Lower leg skin (tissue), 4 donors: ENCODE measurements at regions not wholly inside any gene's neighbourhood (a gene's known extent, or its start where the extent isn't known, plus 50 kb on each side); places are given as distances from the start of the nearest gene placed in this dataset.

ENCODE experiments used
- DNase-seq, 2 donors: peaks; one replicate each; pipeline ENCODE4 v3.0.0-alpha.2; 2019; ENCODE audit warnings: low spot score in 2 of 2
- H3K4me3 ChIP-seq: fragments of 200-600 bp; sonication (generic); 2 replicates; pipeline ENCODE4 v1.5.1; 2017; ENCODE audit warnings: mild to moderate bottlenecking, low read depth; ENCODE audit not compliant: poor library complexity, severe bottlenecking
- POLR2A ChIP-seq, 2 donors: fragments of 450-650 bp; IDR thresholded peaks; one replicate each; pipeline ENCODE4 v1.6.1; 2016 to 2017; ENCODE audit warnings: antibody characterized with exemption in 2 of 2, mild to moderate bottlenecking in 1 of 2, moderate library complexity in 1 of 2
- WGBS, 2 donors: methylation state at CpG; one replicate each; pipeline ENCODE4 v1.1.5; 2018; 5-methylcytosine and 5-hydroxymethylcytosine counted together
- intact Hi-C: fragments of 100-400 bp; cut with DNase I; formaldehyde crosslinking; loops from one replicate; pipeline ENCODE4 v1.15.0; 2023; ENCODE audit warnings: low total_unique reads
- TF ChIP-seq, protein P1 (sequence below), 3 donors: fragments of 450-650 bp; IDR thresholded peaks; one replicate each; pipeline ENCODE4 v1.5.1; 2016; ENCODE audit warnings: antibody characterized with exemption in 3 of 3, mild to moderate bottlenecking in 3 of 3, moderate library complexity in 2 of 3

DNA sequence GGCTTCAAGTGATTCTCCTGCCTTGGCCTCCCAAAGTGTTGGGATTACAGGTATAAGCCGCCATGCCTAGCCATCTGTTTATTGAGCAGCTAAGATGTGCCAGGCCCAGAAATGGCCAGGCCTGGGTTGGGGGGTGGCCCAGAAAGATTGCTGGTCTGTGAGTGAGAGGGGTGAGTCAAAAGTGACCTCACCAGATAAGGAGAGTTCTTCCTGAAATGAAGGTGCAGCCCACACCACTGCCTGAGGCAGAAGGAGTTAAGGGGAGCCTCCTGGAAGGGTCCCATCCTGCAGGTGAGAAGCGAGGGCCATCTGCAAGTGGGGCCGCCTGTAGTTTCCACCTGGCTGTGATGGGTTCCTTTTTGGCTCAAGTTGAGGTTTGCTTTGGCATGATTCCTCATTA lies 96.9 kb upstream of the KLF4 start:
- intact Hi-C loops = no loop called here
- no peak overlapping the region for H3K4me3 ChIP-seq
- DNase-seq = no peak
- TF ChIP-seq, protein P1, sequence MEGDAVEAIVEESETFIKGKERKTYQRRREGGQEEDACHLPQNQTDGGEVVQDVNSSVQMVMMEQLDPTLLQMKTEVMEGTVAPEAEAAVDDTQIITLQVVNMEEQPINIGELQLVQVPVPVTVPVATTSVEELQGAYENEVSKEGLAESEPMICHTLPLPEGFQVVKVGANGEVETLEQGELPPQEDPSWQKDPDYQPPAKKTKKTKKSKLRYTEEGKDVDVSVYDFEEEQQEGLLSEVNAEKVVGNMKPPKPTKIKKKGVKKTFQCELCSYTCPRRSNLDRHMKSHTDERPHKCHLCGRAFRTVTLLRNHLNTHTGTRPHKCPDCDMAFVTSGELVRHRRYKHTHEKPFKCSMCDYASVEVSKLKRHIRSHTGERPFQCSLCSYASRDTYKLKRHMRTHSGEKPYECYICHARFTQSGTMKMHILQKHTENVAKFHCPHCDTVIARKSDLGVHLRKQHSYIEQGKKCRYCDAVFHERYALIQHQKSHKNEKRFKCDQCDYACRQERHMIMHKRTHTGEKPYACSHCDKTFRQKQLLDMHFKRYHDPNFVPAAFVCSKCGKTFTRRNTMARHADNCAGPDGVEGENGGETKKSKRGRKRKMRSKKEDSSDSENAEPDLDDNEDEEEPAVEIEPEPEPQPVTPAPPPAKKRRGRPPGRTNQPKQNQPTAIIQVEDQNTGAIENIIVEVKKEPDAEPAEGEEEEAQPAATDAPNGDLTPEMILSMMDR (IDR thresholded peaks at IDR 0.05) = no peak
- TF ChIP-seq POLR2A (IDR thresholded peaks at IDR 0.05) = no peak
- WGBS, 2 donors = 81 to 95% methylated on average over 3 of the region's 3 CpGs

DNA sequence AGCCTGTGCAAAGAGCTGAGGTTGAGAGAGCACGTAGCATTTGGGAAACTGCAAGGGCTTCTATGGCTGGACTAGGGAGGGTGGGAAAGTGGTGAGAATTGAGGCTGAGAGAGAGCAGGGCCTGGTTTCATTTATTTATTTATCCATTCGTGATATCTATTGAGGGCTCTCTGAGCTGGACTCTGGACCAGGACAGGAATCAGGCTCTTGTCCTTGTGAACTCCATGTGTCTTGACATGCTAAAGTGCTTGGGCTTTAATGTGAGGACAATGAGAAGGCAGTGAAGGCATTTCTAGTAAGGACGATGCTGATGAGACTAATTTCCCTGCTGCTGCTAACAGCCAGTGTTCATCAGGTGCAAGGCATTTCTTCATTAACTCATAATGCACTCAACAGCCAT lies 95.9 kb upstream of the KLF4 start:
- DNase-seq = no peak
- TF ChIP-seq, protein P1 (IDR thresholded peaks at IDR 0.05) = no peak
- no peak for TF ChIP-seq POLR2A (IDR thresholded peaks at IDR 0.05)
- H3K4me3 ChIP-seq = no peak overlapping the region
- 78 to 91% methylated on average over 3 of the region's 3 CpGs for WGBS, 2 donors
- intact Hi-C loops = no loop called here

DNA sequence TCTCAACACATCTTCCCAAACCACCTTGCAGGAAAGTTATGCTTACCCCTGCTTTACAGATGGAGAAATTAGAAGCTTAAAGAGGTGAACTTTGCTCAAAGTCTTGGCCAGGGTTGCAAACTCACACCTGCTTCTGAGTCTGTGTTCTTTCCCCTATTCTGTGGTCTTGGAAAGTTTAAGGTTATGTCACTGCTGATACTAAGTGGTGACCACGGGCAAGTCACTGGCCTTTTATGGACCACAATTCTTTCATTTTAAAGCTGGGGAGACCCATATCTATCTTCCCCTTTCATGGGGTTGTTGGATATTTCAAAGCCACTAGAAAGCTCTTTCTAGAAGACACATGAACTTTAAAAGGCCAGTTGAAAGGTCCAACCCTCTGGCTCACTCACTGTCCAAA lies 95.4 kb upstream of the KLF4 start:
- TF ChIP-seq POLR2A (IDR thresholded peaks at IDR 0.05) = no peak
- TF ChIP-seq, protein P1 (IDR thresholded peaks at IDR 0.05) = no peak

DNA sequence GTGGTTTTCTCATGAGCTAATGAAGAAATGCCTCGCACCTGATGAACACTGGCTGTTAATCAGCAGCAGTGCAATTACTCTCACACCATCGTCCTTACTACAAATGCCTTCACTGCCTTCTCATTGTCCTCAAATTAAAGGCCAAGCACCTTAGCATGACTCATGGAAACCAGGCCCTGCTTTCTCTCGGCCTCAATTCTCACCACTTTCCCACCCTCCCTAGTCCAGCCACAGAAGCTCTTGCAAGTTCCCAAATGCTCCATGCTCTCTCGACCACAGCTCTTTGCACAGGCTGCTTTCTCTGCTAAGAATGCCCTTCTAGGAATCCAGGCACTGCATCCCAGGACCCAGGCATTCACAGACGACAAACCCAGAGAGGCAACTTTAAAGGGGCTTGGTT lies 94.6 kb upstream of the KLF4 start:
- no peak overlapping the region for H3K4me3 ChIP-seq
- intact Hi-C loops = no loop called here
- DNase-seq = no peak
- TF ChIP-seq, protein P1 (IDR thresholded peaks at IDR 0.05) = no peak
- no peak for TF ChIP-seq POLR2A (IDR thresholded peaks at IDR 0.05)
- 84 to 92% methylated on average over 5 of the region's 5 CpGs for WGBS, 2 donors

More for the DNA sequence above, 95.4 kb upstream of the KLF4 start:
- no peak overlapping the region for H3K4me3 ChIP-seq
- 88 to 89% methylated on average over 1 of the region's 1 CpG for WGBS, 2 donors
- no peak for DNase-seq
- intact Hi-C loops = no loop called here

DNA sequence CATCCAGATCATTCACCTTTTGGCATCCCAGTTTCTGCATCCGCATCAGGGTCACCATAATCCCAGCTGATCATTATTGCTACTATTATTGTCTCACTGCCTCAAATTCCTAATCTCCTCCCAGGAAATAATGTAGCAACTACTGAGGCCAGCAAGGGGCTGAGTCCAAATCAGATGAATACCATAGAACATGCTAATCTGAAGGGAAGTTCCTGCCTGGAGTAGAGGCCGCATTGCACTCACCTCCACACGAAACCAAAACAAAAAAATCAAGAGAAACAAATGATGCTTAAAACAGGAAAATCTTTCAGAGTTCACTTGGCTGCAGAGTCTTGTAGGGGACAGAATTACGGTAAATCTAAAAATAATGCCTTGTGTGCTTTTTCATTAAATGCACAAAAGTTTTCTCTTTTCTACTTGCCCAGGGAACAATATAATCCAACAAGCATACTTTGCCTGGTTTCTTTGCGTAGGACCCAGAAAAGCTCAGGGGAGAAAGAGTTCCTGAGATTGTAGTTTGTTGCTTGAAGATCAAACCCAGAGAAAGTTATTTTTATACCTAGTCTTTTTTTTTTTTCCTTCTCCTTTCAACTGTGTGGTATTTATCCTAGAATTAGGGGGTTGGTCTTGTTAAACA lies 87.7 kb upstream of the KLF4 start:
- TF ChIP-seq, protein P1 (IDR thresholded peaks at IDR 0.05) = no peak
- TF ChIP-seq POLR2A (IDR thresholded peaks at IDR 0.05) = no peak
- no peak overlapping the region for H3K4me3 ChIP-seq
- intact Hi-C loops = no loop called here
- no peak for DNase-seq
- WGBS, 2 donors = 68 to 73% methylated on average over 5 of the region's 5 CpGs

DNA sequence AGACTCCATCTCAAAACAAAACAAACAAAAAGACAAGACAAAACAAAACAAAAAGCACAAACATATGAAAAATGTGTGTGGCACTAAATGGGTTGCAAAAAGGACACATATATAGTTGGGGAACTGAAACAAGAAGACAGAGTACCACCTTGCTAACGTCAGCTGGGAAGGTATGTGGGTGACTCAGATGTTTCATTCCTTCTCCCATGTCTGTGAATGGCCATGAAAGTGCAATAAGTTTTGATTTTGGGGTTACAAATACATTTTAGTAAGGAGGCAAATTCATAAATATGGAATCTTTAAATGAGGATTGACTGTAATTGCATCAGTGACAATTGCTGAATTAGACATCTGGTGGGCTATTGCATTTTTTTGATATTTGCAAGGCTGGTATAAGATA lies 81.6 kb upstream of the KLF4 start:
- intact Hi-C loops = no loop called here
- DNase-seq = no peak
- H3K4me3 ChIP-seq = no peak overlapping the region
- TF ChIP-seq, protein P1 (IDR thresholded peaks at IDR 0.05) = no peak
- no peak for TF ChIP-seq POLR2A (IDR thresholded peaks at IDR 0.05)
- WGBS, 2 donors = 60 to 75% methylated on average over 1 of the region's 1 CpG
